Naive thymus-derived CD4-positive, alpha-beta T cell (primary cell): ENCODE measurements at regions not wholly inside any gene's neighbourhood (a gene's known extent, or its start where the extent isn't known, plus 50 kb on each side); places are given as distances from the start of the nearest gene placed in this dataset.

Experiments used
- ATAC-seq: fragments of 150-1000 bp; cut with Tn5 transposase; 2 replicates; pipeline ENCODE4 v1.10.0; 2021; ENCODE audit warnings: mild to moderate bottlenecking, moderate library complexity
- CTCF ChIA-PET: fragments of 350-600 bp; sonication (Branson Sonifier 250); formaldehyde crosslinking; loops from one replicate; lab custom pipeline; 2021; ENCODE audit warnings: antibody characterized with exemption; lab: Charles Lee
- POLR2A ChIA-PET: fragments of 350-600 bp; sonication (Branson Sonifier 250); formaldehyde crosslinking; loops from one replicate; lab custom pipeline; 2021; ENCODE audit warnings: antibody characterized with exemption, inconsistent platforms; lab: Charles Lee
- DNase-seq, 9 donors: peaks; one replicate each; pipeline versions ENCODE4 v3.0.0 to v3.0.0-alpha.2; 2020 to 2022; ENCODE audit warnings: mixed read lengths in 1 of 9
- H3K27ac ChIP-seq: one replicate; pipeline ENCODE4 v1.7.0; 2013; ENCODE audit warnings: mild to moderate bottlenecking, low read depth, low read length, moderate library complexity
- H3K27me3 ChIP-seq, 2 donors: one replicate each; pipeline ENCODE4 v1.7.0; 2013; ENCODE audit warnings: low read length in 2 of 2, mild to moderate bottlenecking in 2 of 2, moderate library complexity in 2 of 2; ENCODE audit not compliant: control insufficient read depth in 2 of 2, insufficient read depth in 2 of 2
- H3K36me3 ChIP-seq, 3 experiments: 1 replicate in 2 of 3; 2 replicates in 1 of 3; pipeline ENCODE4 v1.7.0; 2013; ENCODE audit warnings: low read length in 3 of 3, mild to moderate bottlenecking in 3 of 3, moderate library complexity in 1 of 3; ENCODE audit not compliant: insufficient read depth in 3 of 3, control insufficient read depth in 2 of 3
- H3K4me1 ChIP-seq, 2 donors: one replicate each; pipeline ENCODE4 v1.7.0; 2013; ENCODE audit warnings: low read length in 2 of 2, mild to moderate bottlenecking in 2 of 2, moderate library complexity in 1 of 2; ENCODE audit not compliant: control insufficient read depth in 2 of 2, insufficient read depth in 2 of 2
- H3K4me3 ChIP-seq: 2 replicates; pipeline ENCODE4 v1.7.0; 2013; ENCODE audit warnings: mild to moderate bottlenecking, low read length
- H3K9me3 ChIP-seq, 3 experiments: 1 replicate in 2 of 3; 2 replicates in 1 of 3; pipeline ENCODE4 v1.7.0; 2013; ENCODE audit warnings: low read length in 3 of 3; ENCODE audit not compliant: control insufficient read depth in 2 of 3
- H3K27ac Mint-ChIP-seq, 9 donors: one replicate each; pipeline ENCODE4 v1.8.0; 2020 to 2022; ENCODE audit warnings: mixed read lengths in 9 of 9, mild to moderate bottlenecking in 8 of 9, moderate library complexity in 5 of 9, inconsistent platforms in 2 of 9
- H3K27me3 Mint-ChIP-seq, 5 donors: one replicate each; pipeline ENCODE4 v1.8.0; 2021 to 2022; ENCODE audit warnings: mixed read lengths in 5 of 5, mild to moderate bottlenecking in 1 of 5
- H3K36me3 Mint-ChIP-seq, 5 donors: one replicate each; pipeline ENCODE4 v1.8.0; 2020 to 2022; ENCODE audit warnings: mixed read lengths in 5 of 5, mild to moderate bottlenecking in 3 of 5, inconsistent platforms in 1 of 5
- H3K4me1 Mint-ChIP-seq, 7 donors: one replicate each; pipeline ENCODE4 v1.8.0; 2020 to 2022; ENCODE audit warnings: mixed read lengths in 7 of 7, mild to moderate bottlenecking in 3 of 7, inconsistent platforms in 1 of 7
- H3K4me3 Mint-ChIP-seq, 10 donors: one replicate each; pipeline ENCODE4 v1.8.0; 2020 to 2022; ENCODE audit warnings: mild to moderate bottlenecking in 10 of 10, mixed read lengths in 10 of 10, moderate library complexity in 6 of 10, inconsistent platforms in 2 of 10
- H3K9me3 Mint-ChIP-seq, 11 donors: one replicate each; pipeline ENCODE4 v1.8.0; 2020 to 2022; ENCODE audit warnings: mixed read lengths in 11 of 11, mild to moderate bottlenecking in 4 of 11, inconsistent platforms in 1 of 11, moderate library complexity in 1 of 11
- intact Hi-C, 2 donors: fragments of 100-400 bp; cut with micrococcal nuclease; formaldehyde crosslinking; loops; one replicate each; pipeline ENCODE4 v1.15.1; 2023

DNA sequence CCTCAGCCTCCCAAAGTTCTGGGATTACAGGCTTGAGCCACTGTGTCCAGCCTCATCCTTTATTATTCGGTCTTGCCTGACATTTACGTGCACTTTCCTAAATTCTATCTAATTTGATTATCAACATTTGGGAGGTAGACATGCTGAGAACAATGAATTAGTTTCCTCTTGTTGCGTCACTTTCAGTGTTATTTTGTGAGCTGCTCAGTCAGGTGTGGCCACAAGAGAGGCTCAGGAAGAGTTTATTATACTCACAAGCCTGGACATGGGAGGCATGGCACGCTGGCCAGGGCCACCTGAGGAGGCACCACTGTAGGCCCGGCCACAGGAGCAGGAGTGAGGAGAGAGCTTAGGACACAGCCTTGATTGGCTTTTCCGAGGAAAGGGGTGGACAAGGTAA is 59.7 kb upstream of the RBFOX2 start:
- ChIA-PET POLR2A (interaction anchor here (0.6 kb wide), 1 partner anchor 86 kb away, joined by 3 read pairs; no protein-coding TSS in a partner anchor), CTCF (no interaction called here)
- Histone ChIP-seq H3K9me3 (no peaks in the 10 kb centered on the region), H3K27me3 (no peaks in the 10 kb centered on the region), H3K4me3 (no peak overlapping the region), H3K27ac (no peak overlapping the region), H3K4me1 (no peaks in the 10 kb centered on the region), H3K36me3 (no peaks in the 10 kb centered on the region)
- H3K27me3 Mint-ChIP-seq, result no peaks in the 10 kb centered on the region
- H3K9me3 Mint-ChIP-seq, result peaks cover 0 to 2% (median 0%) of the 10 kb centered on the region in 11 donors
- ATAC-seq, result no peak
- no peak for DNase-seq
- H3K4me3 Mint-ChIP-seq, result no peak overlapping the region
- peaks cover 0 to 1% (median 0%) of the 10 kb centered on the region in 5 donors for H3K36me3 Mint-ChIP-seq
- no peak overlapping the region for H3K27ac Mint-ChIP-seq
- intact Hi-C loops, result no loop called here
- H3K4me1 Mint-ChIP-seq, result peaks cover 0 to 7% (median 0%) of the 10 kb centered on the region in 7 donors

GRCh38 chr22:36087784-36088183 is 59.2 kb upstream of the RBFOX2 start:
- Mint-ChIP-seq H3K36me3 (peaks cover 0 to 1% (median 0%) of the 10 kb centered on the region in 5 donors), H3K4me1 (peaks cover 0 to 10% (median 0%) of the 10 kb centered on the region in 7 donors), H3K4me3 (no peak overlapping the region), H3K27me3 (no peaks in the 10 kb centered on the region), H3K9me3 (peaks cover 0 to 2% (median 0%) of the 10 kb centered on the region in 11 donors), H3K27ac (no peak overlapping the region)
- Histone ChIP-seq H3K27ac (no peak overlapping the region), H3K36me3 (no peaks in the 10 kb centered on the region), H3K9me3 (no peaks in the 10 kb centered on the region), H3K27me3 (no peaks in the 10 kb centered on the region), H3K4me3 (no peak overlapping the region), H3K4me1 (no peaks in the 10 kb centered on the region)
- POLR2A ChIA-PET, result interaction anchor here (0.6 kb wide), 1 partner anchor 85 kb away, joined by 3 read pairs; no protein-coding TSS in a partner anchor
- ATAC-seq, result no peak
- no peak for DNase-seq
- CTCF ChIA-PET, result no interaction called here
- intact Hi-C loops, result no loop called here

GRCh38 chr22:36086629-36087254 is 58.1 kb upstream of the RBFOX2 start:
- H3K9me3 Mint-ChIP-seq, result peaks cover 0 to 2% (median 0%) of the 10 kb centered on the region in 11 donors
- DNase-seq, result no peak
- H3K27me3 Mint-ChIP-seq, result no peaks in the 10 kb centered on the region
- peaks cover 0 to 3% (median 0%) of the 10 kb centered on the region in 5 donors for H3K36me3 Mint-ChIP-seq
- H3K27ac Mint-ChIP-seq, result no peak overlapping the region
- H3K4me1 Mint-ChIP-seq, result peaks cover 0 to 10% (median 0%) of the 10 kb centered on the region in 7 donors
- intact Hi-C loops, result no loop called here
- Histone ChIP-seq H3K9me3 (no peaks in the 10 kb centered on the region), H3K4me3 (no peak overlapping the region), H3K36me3 (no peaks in the 10 kb centered on the region), H3K4me1 (no peaks in the 10 kb centered on the region), H3K27ac (no peak overlapping the region), H3K27me3 (no peaks in the 10 kb centered on the region)
- CTCF ChIA-PET, result no interaction called here
- no peak for ATAC-seq
- no peak overlapping the region for H3K4me3 Mint-ChIP-seq
- POLR2A ChIA-PET, result no interaction called here

DNA sequence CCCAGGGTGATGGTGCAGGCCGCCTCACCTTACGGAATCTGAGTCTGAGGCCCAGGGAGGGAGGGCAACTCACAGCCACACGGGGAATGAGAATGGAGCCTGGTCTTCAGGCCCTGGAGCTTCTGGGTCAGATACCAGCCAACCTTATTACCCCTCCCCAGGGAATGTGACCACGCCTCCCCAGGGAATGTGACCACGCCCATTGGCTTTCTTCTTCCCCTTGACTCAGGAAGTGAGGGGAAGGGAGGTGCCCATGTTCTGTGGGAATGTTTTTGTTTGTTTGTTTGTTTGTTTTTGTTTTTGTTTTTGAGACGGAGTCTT is 57.5 kb upstream of the RBFOX2 start:
- no peak overlapping the region for H3K4me3 ChIP-seq
- CTCF ChIA-PET, result no interaction called here

GRCh38 chr22:36085476-36086169 is 57.0 kb upstream of the RBFOX2 start:
- Mint-ChIP-seq H3K4me3 (no peak overlapping the region), H3K36me3 (peaks cover 0 to 3% (median 0%) of the 10 kb centered on the region in 5 donors), H3K27me3 (no peaks in the 10 kb centered on the region), H3K9me3 (peaks cover 0 to 2% (median 0%) of the 10 kb centered on the region in 11 donors), H3K4me1 (peaks cover 0 to 17% (median 0%) of the 10 kb centered on the region in 7 donors), H3K27ac (peak overlapping the region in 1 of 9 donors; percentile 24)
- ATAC-seq (no peak), DNase-seq (no peak)
- POLR2A ChIA-PET, result no interaction called here
- CTCF ChIA-PET, result no interaction called here
- intact Hi-C loops, result no loop called here
- H3K27ac ChIP-seq, result no peak overlapping the region
- H3K36me3 ChIP-seq, result no peaks in the 10 kb centered on the region
- H3K4me3 ChIP-seq, result no peak overlapping the region
- H3K9me3 ChIP-seq, result no peaks in the 10 kb centered on the region
- H3K4me1 ChIP-seq, result no peaks in the 10 kb centered on the region
- no peaks in the 10 kb centered on the region for H3K27me3 ChIP-seq

More for the DNA sequence above, 57.5 kb upstream of the RBFOX2 start:
- Histone ChIP-seq H3K27ac (no peak overlapping the region), H3K4me1 (no peaks in the 10 kb centered on the region), H3K36me3 (no peaks in the 10 kb centered on the region), H3K27me3 (no peaks in the 10 kb centered on the region), H3K9me3 (no peaks in the 10 kb centered on the region)
- Mint-ChIP-seq H3K9me3 (peaks cover 0 to 2% (median 0%) of the 10 kb centered on the region in 11 donors), H3K27ac (no peak overlapping the region), H3K4me1 (peaks cover 0 to 13% (median 0%) of the 10 kb centered on the region in 7 donors), H3K4me3 (no peak overlapping the region), H3K36me3 (peaks cover 0 to 3% (median 0%) of the 10 kb centered on the region in 5 donors), H3K27me3 (no peaks in the 10 kb centered on the region)
- POLR2A ChIA-PET, result no interaction called here
- intact Hi-C loops, result no loop called here
- ATAC-seq (no peak), DNase-seq (no peak)

DNA sequence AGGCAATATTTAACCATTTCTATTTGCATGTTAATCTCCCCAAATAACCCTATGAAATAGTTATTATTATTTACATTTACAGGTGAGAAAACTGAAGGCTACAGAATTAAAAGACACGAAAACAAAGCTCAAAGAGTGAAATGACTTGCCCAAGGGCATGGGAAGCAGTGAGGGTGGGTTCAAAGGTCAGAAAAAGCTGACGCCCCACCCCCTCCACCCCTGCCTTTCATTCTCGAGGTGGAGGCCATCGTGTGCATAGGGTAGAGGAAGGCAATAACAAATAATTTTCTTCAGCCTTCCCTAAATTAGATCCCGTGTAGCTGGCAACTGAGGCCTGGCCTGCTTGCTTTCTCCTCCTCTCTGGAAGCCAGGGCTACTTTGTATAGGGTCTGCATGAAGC is 56.1 kb upstream of the RBFOX2 start:
- ATAC-seq (no peak), DNase-seq (no peak)
- ChIA-PET CTCF (no interaction called here), POLR2A (no interaction called here)
- Mint-ChIP-seq H3K9me3 (peaks cover 0 to 2% (median 0%) of the 10 kb centered on the region in 11 donors), H3K27ac (no peak overlapping the region), H3K36me3 (peaks cover 0 to 3% (median 0%) of the 10 kb centered on the region in 5 donors), H3K4me3 (no peak overlapping the region), H3K27me3 (no peaks in the 10 kb centered on the region), H3K4me1 (peaks cover 0 to 17% (median 0%) of the 10 kb centered on the region in 7 donors)
- intact Hi-C loops, result no loop called here
- Histone ChIP-seq H3K4me3 (no peak overlapping the region), H3K36me3 (no peaks in the 10 kb centered on the region), H3K4me1 (no peaks in the 10 kb centered on the region), H3K27ac (no peak overlapping the region), H3K9me3 (no peaks in the 10 kb centered on the region), H3K27me3 (no peaks in the 10 kb centered on the region)
